ENCODE measurements at regions not wholly inside any gene's neighbourhood (a gene's known extent, or its start where the extent isn't known, plus 50 kb on each side); places are given as distances from the start of the nearest gene placed in this dataset.
A peak's percentile ranks its signal among the peaks of the same experiment; 100 is the strongest.

GRCh38 chr2:12441750-12442475 is 274.8 kb upstream of the TRIB2 start:
- Histone ChIP-seq H3K79me2 (ENCODE audit: insufficient read depth, low read length) (no peaks in the 10 kb centered on the region), H3K4me1 (ENCODE audit: insufficient read depth, low read length) (peaks cover 28% of the 10 kb centered on the region), H3K4me2 (ENCODE audit: insufficient read depth, low read length) (peak overlapping the region; percentile 17; the same call in 1 of the 2 replicates), H3K9me3 (ENCODE audit: insufficient read depth, low read length, severe bottlenecking) (no peaks in the 10 kb centered on the region), H3K27me3 (ENCODE audit: insufficient read depth, low read length, poor library complexity) (no peaks in the 10 kb centered on the region), H2AFZ (ENCODE audit: low read depth, low read length) (peak overlapping the region; percentile 56), H3K9ac (ENCODE audit: low read depth, low read length) (no peak overlapping the region), H3K27ac (ENCODE audit: low read length) (peak overlapping the region; percentile 66), H4K20me1 (ENCODE audit: insufficient read depth, low read length) (no peaks in the 10 kb centered on the region), H3K36me3 (ENCODE audit: insufficient read depth, low read length) (no peaks in the 10 kb centered on the region), H3K4me3 (ENCODE audit: low read depth in 1 of 2, low read length in 2 of 2) (no peak overlapping the region)
- no peak for TF ChIP-seq EZH2 (IDR thresholded peaks at IDR 0.05; ENCODE audit: borderline replicate concordance, low read depth, low read length, severe bottlenecking)
- no peak for TF ChIP-seq CTCF (IDR thresholded peaks at IDR 0.05; ENCODE audit: borderline replicate concordance, extremely low read depth, low read length, poor library complexity, severe bottlenecking)
- peak; percentile 26 for DNase-seq
- peak; percentile 84 for ATAC-seq (ENCODE audit: insufficient read depth, low read depth)

GRCh38 chr2:12442476-12442847 is 274.3 kb upstream of the TRIB2 start:
- H3K4me3 ChIP-seq (ENCODE audit: low read depth in 1 of 2, low read length in 2 of 2): no peak overlapping the region
- no peak overlapping the region for H3K4me2 ChIP-seq (ENCODE audit: insufficient read depth, low read length)
- H4K20me1 ChIP-seq (ENCODE audit: insufficient read depth, low read length): no peaks in the 10 kb centered on the region
- H3K9me3 ChIP-seq (ENCODE audit: insufficient read depth, low read length, severe bottlenecking): no peaks in the 10 kb centered on the region
- DNase-seq (no peak), ATAC-seq (ENCODE audit: insufficient read depth, low read depth) (0 out of 3 replicates have a peak, but pooled peaks have one; percentile 25)
- H2AFZ ChIP-seq (ENCODE audit: low read depth, low read length): no peak overlapping the region
- no peaks in the 10 kb centered on the region for H3K79me2 ChIP-seq (ENCODE audit: insufficient read depth, low read length)
- H3K36me3 ChIP-seq (ENCODE audit: insufficient read depth, low read length): no peaks in the 10 kb centered on the region
- peak overlapping the region; percentile 66 for H3K27ac ChIP-seq (ENCODE audit: low read length)
- H3K4me1 ChIP-seq (ENCODE audit: insufficient read depth, low read length): peaks cover 28% of the 10 kb centered on the region
- H3K9ac ChIP-seq (ENCODE audit: low read depth, low read length): no peak overlapping the region
- H3K27me3 ChIP-seq (ENCODE audit: insufficient read depth, low read length, poor library complexity): no peaks in the 10 kb centered on the region
- TF ChIP-seq EZH2 (IDR thresholded peaks at IDR 0.05; ENCODE audit: borderline replicate concordance, low read depth, low read length, severe bottlenecking) (no peak), CTCF (IDR thresholded peaks at IDR 0.05; ENCODE audit: borderline replicate concordance, extremely low read depth, low read length, poor library complexity, severe bottlenecking) (no peak)

- H3K79me2 ChIP-seq (ENCODE audit: insufficient read depth, low read length): no peaks in the 10 kb centered on the region
These were observed 267.8 kb upstream of the TRIB2 start for GRCh38 chr2:12448846-12449505.

More at GRCh38 chr2:12448846-12449505, 267.8 kb upstream of the TRIB2 start:
- Histone ChIP-seq H3K36me3 (ENCODE audit: insufficient read depth, low read length) (no peaks in the 10 kb centered on the region), H3K9me3 (ENCODE audit: insufficient read depth, low read length, severe bottlenecking) (no peaks in the 10 kb centered on the region), H2AFZ (ENCODE audit: low read depth, low read length) (no peak overlapping the region), H3K4me2 (ENCODE audit: insufficient read depth, low read length) (no peak overlapping the region), H3K27me3 (ENCODE audit: insufficient read depth, low read length, poor library complexity) (no peaks in the 10 kb centered on the region), H3K4me3 (ENCODE audit: low read depth in 1 of 2, low read length in 2 of 2) (no peak overlapping the region), H3K4me1 (ENCODE audit: insufficient read depth, low read length) (peaks cover 11% of the 10 kb centered on the region), H3K27ac (ENCODE audit: low read length) (no peak overlapping the region), H3K9ac (ENCODE audit: low read depth, low read length) (no peak overlapping the region), H4K20me1 (ENCODE audit: insufficient read depth, low read length) (no peaks in the 10 kb centered on the region)
- no peak for ATAC-seq (ENCODE audit: insufficient read depth, low read depth)
- no peak for DNase-seq
- no peak for TF ChIP-seq CTCF (IDR thresholded peaks at IDR 0.05; ENCODE audit: borderline replicate concordance, extremely low read depth, low read length, poor library complexity, severe bottlenecking)
- TF ChIP-seq EZH2 (IDR thresholded peaks at IDR 0.05; ENCODE audit: borderline replicate concordance, low read depth, low read length, severe bottlenecking): no peak
